Fibroblast of the aortic adventitia (primary cell): ENCODE measurements at regions not wholly inside any gene's neighbourhood (a gene's known extent, or its start where the extent isn't known, plus 50 kb on each side); places are given as distances from the start of the nearest gene placed in this dataset.

Experiments
- DNase-seq: peaks from one replicate; pipeline ENCODE4 v3.0.0-alpha.2; 2010; ENCODE audit warnings: low read depth
- H3K4me3 ChIP-seq: 2 replicates; pipeline ENCODE4 v1.5.1; 2011; ENCODE audit warnings: low read depth, mild to moderate bottlenecking, control low read depth, low read length, moderate library complexity
- TF ChIP-seq, protein P1 (sequence below): IDR thresholded peaks from 2 replicates; pipeline ENCODE4 v1.5.1; 2011; ENCODE audit warnings: mild to moderate bottlenecking, low read length, control low read depth, inconsistent platforms; ENCODE audit not compliant: insufficient read depth

DNA sequence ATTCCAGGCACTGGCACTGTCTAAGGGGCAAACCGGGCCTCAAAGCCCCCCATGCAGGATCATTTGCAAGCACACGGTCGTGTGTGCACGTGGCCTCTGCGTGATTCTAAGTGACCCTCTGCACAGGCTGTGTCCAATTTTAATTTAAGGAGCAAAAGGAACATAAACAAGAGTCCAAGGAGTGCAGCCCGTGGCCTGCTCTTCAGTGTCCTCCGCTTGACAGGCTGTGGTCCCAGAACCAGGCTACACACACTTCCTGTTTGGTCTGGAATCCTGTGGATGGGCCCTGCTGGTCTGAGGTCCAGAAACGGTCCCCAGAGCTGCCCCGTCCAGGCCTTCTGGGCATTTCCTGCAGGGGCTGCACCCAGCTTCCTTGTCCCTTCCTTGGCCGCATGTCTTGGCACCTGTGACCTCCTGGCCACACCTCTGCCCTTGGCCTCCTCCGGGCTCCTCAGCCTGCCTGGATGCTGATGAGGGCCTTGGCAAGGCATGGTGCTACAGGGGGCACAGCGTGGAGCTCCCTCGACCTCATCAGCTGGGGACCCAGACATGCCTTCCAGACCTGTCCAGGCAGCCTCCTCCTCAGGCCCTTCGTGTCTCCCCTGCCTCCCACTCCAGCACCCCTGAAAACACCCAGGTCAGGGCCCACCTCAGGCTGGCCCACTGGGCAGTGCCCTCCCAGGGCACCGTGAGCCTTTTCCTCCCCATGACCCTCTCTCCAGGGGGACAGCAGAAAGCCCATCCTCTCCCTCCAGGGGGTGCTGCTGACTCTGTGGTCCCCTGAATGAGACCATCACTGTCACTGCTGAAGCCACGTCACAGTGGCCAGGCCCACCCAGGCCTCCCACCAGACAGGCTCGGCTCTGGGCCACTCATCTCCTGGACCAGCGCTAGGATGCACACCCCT, 136.4 kb upstream of the GPC1 start:
- no peak overlapping the region for H3K4me3 ChIP-seq
- TF ChIP-seq, protein P1, sequence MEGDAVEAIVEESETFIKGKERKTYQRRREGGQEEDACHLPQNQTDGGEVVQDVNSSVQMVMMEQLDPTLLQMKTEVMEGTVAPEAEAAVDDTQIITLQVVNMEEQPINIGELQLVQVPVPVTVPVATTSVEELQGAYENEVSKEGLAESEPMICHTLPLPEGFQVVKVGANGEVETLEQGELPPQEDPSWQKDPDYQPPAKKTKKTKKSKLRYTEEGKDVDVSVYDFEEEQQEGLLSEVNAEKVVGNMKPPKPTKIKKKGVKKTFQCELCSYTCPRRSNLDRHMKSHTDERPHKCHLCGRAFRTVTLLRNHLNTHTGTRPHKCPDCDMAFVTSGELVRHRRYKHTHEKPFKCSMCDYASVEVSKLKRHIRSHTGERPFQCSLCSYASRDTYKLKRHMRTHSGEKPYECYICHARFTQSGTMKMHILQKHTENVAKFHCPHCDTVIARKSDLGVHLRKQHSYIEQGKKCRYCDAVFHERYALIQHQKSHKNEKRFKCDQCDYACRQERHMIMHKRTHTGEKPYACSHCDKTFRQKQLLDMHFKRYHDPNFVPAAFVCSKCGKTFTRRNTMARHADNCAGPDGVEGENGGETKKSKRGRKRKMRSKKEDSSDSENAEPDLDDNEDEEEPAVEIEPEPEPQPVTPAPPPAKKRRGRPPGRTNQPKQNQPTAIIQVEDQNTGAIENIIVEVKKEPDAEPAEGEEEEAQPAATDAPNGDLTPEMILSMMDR = no peak
- DNase-seq = no peak

DNA sequence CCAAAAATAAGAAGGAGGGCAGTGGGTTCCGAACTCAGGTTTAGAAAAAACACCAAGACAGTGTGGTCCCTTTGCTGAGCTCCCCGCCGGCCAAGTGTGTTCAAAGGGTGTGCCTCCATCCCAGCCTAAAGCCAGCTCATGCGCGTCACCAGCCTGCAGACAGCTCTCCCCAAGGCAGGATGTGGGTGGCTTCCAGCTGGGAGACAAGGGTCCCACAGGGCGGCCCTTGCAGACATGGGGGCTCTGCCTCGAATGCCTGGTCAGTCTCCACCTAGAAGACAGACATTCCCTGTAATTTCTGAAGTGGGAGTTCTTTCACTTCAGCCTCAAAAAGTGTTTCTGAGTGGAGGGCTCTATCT, 135.8 kb upstream of the GPC1 start:
- no peak overlapping the region for H3K4me3 ChIP-seq
- TF ChIP-seq, protein P1 = no peak
- DNase-seq = no peak

DNA sequence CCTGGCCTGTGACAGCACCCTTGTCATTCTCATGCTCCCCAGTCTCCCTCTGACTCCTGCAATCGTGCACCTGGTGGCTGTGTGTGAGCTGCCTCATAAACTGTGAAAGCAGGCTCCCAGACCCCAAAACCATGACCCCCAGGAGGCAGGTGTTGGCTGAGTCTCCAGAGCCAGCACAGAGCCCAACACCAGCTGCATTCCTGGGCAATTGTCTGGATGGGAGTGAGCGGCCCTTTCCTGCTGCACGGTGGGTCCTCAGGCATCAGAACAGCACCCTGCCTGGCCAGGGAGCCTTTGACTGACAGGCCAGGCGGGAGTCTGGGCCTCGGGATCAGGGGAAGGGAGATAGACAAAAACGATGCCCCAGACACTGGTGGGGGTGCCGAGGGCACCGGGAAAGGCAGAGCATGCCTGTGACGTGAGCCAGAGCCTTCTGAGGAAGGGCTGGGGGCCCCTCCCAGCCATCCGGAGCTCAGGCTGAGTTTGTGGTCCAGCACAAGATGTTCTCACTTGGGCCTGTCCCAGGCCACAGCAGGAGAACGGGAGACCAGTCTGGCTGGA, 135.1 kb upstream of the GPC1 start:
- TF ChIP-seq, protein P1 = no peak
- no peak overlapping the region for H3K4me3 ChIP-seq
- no peak for DNase-seq

DNA sequence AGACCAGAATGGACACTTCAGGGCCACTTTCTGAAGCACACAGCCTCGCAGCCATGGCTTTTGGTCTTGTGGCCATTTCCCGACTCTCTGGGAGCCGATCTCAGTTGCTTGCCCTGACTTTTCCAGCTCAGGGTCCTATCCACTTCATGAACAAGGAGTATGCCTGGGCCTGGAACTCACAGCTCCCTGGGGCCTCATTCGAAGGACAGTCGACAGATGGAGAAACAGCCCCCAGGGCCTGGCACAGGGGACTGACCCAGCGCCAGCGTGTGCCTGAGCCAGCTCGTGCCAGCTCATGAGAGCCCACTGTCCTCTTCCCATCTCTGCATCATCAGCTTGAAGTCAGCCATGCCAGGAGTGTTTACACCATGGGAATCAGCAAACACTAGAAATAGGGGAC, 134.6 kb upstream of the GPC1 start:
- H3K4me3 ChIP-seq = no peak overlapping the region
- TF ChIP-seq, protein P1 = no peak
- DNase-seq = no peak

DNA sequence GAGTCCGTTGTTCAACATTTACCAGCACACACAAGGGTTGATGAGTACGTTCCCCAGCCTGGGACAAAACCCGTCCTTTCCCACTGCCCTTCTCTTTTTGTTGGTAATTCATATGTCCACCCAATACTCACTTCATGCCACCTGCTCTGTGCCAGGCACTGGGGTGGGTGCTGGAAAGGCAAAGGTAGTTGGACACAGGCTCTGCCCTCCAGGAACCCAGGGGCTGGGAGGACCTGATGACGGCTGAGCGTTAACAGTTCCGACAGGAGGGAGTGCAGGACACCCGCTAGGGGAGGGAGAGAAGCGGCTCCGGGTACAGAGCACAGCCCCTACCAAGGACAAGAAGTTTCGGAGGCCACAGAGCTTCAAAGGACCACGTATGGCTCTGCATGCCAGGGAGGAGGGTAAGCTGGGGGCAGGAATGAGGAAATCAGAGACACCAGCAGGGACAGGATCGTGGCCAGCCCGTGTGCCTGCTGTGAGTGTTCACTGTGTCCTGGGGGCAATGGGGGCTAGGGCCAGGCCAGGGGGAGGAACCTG, 134.1 kb upstream of the GPC1 start:
- H3K4me3 ChIP-seq = no peak overlapping the region
- no peak for DNase-seq
- TF ChIP-seq, protein P1 = no peak

DNA sequence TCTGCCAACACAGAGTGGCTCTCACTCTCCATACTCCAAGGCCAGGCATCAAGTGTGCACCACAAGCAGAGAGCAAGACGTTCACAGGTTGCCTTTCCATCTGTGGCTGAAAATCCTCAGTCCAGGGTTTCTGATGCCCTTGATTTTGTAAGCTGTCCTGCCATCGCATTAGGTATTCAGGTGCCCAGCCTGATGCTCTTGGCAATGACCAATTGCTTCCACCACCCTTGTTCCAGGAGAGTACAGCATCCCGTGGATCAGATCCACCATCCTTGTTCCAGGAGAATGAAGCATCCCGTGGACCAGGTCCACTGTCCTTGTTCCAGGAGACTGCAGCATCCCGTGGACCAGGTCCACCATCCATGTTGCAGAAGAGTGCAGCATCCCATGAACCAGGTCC, 133.4 kb upstream of the GPC1 start:
- no peak for DNase-seq
- TF ChIP-seq, protein P1 = no peak
- H3K4me3 ChIP-seq = no peak overlapping the region
